ENCODE measurements at regions not wholly inside any gene's neighbourhood (a gene's known extent, or its start where the extent isn't known, plus 50 kb on each side); places are given as distances from the start of the nearest gene placed in this dataset.

DNA sequence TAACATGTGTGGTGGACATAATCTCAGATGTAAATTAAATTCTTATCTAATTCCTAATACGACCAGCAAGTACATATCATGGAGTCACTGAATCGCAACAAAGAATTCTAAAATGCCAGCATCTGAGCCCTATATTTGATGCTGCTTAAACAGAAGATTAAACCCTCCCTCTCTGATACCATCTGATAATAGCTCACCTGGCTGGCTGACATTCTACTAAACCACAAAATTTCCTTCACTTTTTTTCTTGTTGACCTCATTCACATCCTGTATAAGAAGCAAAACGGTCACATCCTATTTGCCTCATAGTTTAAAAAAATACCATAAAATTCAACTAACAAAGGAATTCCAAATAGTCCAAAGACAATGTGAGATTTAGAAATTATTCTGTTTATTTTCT is 371.6 kb upstream of the SLC8A1 start:
- H3K4me3 ChIP-seq (ENCODE audit: control insufficient read depth, low read depth, low read length), result no peak overlapping the region
- DNase-seq (ENCODE audit: low read depth), result no peak
- TF ChIP-seq, protein P1, sequence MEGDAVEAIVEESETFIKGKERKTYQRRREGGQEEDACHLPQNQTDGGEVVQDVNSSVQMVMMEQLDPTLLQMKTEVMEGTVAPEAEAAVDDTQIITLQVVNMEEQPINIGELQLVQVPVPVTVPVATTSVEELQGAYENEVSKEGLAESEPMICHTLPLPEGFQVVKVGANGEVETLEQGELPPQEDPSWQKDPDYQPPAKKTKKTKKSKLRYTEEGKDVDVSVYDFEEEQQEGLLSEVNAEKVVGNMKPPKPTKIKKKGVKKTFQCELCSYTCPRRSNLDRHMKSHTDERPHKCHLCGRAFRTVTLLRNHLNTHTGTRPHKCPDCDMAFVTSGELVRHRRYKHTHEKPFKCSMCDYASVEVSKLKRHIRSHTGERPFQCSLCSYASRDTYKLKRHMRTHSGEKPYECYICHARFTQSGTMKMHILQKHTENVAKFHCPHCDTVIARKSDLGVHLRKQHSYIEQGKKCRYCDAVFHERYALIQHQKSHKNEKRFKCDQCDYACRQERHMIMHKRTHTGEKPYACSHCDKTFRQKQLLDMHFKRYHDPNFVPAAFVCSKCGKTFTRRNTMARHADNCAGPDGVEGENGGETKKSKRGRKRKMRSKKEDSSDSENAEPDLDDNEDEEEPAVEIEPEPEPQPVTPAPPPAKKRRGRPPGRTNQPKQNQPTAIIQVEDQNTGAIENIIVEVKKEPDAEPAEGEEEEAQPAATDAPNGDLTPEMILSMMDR (IDR thresholded peaks at IDR 0.05; ENCODE audit: control insufficient read depth, insufficient read depth, low read depth, low read length, missing control alignments), result no peak

- no peak for DNase-seq (ENCODE audit: low read depth)
- H3K4me3 ChIP-seq (ENCODE audit: control insufficient read depth, low read depth, low read length), result no peak overlapping the region
- TF ChIP-seq, protein P1 (IDR thresholded peaks at IDR 0.05; ENCODE audit: control insufficient read depth, insufficient read depth, low read depth, low read length, missing control alignments), result no peak
Observed at GRCh38 chr2:40824278-40824677, 372.4 kb upstream of the SLC8A1 start.

GRCh38 chr2:40827392-40827791 is 375.5 kb upstream of the SLC8A1 start:
- no peak for DNase-seq (ENCODE audit: low read depth)
- TF ChIP-seq, protein P1 (IDR thresholded peaks at IDR 0.05; ENCODE audit: control insufficient read depth, insufficient read depth, low read depth, low read length, missing control alignments), result no peak
- H3K4me3 ChIP-seq (ENCODE audit: control insufficient read depth, low read depth, low read length), result no peak overlapping the region

DNA sequence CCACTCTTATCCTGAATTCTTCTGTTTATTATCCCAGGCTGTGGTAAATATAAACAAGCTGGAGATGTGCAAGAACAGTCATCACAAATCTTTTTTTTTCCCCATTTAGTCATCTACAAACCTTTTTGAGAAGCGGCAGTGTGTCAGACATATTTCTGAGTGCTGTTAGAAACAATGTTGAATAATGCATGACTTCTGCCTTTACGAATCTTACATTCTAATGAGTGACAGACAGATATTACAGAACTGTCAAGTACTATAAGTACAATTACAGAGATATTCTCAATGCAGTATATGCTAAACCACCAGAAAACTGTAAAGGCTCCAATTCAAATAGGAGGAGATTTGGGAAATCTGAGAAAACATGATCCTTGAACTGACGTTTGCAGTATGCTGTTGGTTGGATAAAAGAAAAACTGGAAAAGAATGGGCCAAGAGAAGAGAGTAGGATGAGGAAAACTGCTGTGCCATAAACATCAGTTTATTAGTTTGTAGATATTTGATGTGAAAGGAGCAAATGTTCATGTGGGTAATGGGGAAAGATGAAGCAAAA is 379.5 kb upstream of the SLC8A1 start:
- TF ChIP-seq, protein P1 (IDR thresholded peaks at IDR 0.05; ENCODE audit: control insufficient read depth, insufficient read depth, low read depth, low read length, missing control alignments), result no peak
- H3K4me3 ChIP-seq (ENCODE audit: control insufficient read depth, low read depth, low read length), result no peak overlapping the region
- no peak for DNase-seq (ENCODE audit: low read depth)

DNA sequence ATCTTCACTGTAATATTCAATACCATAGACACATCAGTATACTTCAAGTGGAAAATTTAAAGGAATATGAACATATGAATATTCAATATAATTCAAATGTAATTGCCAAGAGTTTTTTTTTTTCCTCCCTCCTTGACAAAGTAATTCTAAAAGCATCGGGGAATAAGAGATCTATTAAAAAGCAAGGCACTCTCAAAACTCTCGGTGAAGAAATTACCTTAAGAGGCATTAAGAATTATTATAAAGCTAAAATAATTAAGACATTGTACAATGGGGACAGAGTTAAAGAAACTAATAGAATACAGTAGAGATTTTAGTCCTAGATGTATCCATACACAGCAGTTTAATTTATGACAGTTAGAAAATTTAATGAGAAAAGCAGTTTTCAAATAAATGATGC is 390.0 kb upstream of the SLC8A1 start:
- no peak overlapping the region for H3K4me3 ChIP-seq (ENCODE audit: control insufficient read depth, low read depth, low read length)
- TF ChIP-seq, protein P1 (IDR thresholded peaks at IDR 0.05; ENCODE audit: control insufficient read depth, insufficient read depth, low read depth, low read length, missing control alignments), result no peak
- DNase-seq (ENCODE audit: low read depth), result no peak

DNA sequence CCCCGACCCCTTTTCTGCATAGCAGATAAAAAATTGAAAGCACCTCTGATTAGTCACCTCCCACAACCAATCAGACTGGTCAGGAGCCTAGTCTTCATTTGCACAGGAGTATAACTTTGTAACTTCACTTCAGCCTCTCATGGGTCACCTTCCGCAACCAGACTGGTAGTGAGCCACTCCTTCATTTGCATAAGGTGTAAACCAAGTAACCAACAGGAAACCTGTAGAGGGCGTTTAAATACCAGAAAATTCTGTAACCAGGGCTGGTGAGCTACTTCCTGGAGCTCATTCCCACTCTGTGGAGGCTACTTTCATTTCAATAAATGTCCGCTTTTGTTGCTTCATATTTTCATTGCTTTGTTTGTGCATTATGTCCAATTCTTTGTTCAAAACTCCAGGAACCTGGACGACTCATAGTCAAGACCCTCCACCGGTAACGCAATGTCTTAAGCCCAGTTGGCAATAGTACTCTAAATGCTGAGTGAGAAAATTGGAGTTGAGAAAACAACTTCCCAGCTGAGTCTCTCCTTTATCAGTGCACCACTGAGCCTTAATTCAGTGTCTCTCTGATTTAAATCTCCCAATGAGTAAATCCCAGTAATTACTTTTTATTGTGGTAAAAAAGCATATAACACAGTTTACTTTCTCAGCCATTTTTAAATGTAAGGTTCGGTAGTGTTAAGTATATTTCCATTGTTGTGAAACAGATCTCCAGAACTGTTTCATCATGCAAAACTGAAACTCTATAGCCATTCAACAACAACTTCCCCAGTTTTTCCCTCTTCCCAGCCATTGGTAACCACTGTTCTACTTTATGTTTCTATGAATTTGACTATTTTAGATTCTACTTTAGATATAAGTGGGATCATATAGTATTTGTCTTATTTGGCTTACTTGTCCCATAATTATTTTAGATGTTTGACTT is 392.7 kb upstream of the SLC8A1 start:
- no peak overlapping the region for H3K4me3 ChIP-seq (ENCODE audit: control insufficient read depth, low read depth, low read length)
- TF ChIP-seq, protein P1 (IDR thresholded peaks at IDR 0.05; ENCODE audit: control insufficient read depth, insufficient read depth, low read depth, low read length, missing control alignments), result no peak
- DNase-seq (ENCODE audit: low read depth), result no peak
